ENCODE measurements at regions not wholly inside any gene's neighbourhood (a gene's known extent, or its start where the extent isn't known, plus 50 kb on each side); places are given as distances from the start of the nearest gene placed in this dataset.

- H3K27me3 ChIP-seq (replicated peaks): no peaks in the 10 kb centered on the region
- H3K27ac ChIP-seq: no peak overlapping the region
- no peaks in the 10 kb centered on the region for H3K36me3 ChIP-seq
- DNase-seq (ENCODE audit: low read depth in 1 of 2, low spot score in 2 of 2): no peak
- peaks cover 15% of the 10 kb centered on the region for H3K9me3 ChIP-seq (replicated peaks)
- no peaks in the 10 kb centered on the region for H3K4me1 ChIP-seq (replicated peaks)
- no peak overlapping the region for H3K4me3 ChIP-seq
Observed at GRCh38 chr2:3968736-3969135, 265.4 kb downstream of the DCDC2C start.

GRCh38 chr2:3970791-3971651 is 267.6 kb downstream of the DCDC2C start:
- H3K9me3 ChIP-seq (replicated peaks): peaks cover 14% of the 10 kb centered on the region
- no peak for DNase-seq (ENCODE audit: low read depth in 1 of 2, low spot score in 2 of 2)
- H3K27me3 ChIP-seq (replicated peaks): no peaks in the 10 kb centered on the region
- H3K27ac ChIP-seq: no peak overlapping the region
- no peaks in the 10 kb centered on the region for H3K4me1 ChIP-seq (replicated peaks)
- no peak overlapping the region for H3K4me3 ChIP-seq
- no peaks in the 10 kb centered on the region for H3K36me3 ChIP-seq

- peaks cover 13% of the 10 kb centered on the region for H3K9me3 ChIP-seq (replicated peaks)
- no peaks in the 10 kb centered on the region for H3K27me3 ChIP-seq (replicated peaks)
- H3K4me3 ChIP-seq: no peak overlapping the region
- H3K36me3 ChIP-seq: no peaks in the 10 kb centered on the region
- no peak for DNase-seq (ENCODE audit: low read depth in 1 of 2, low spot score in 2 of 2)
- no peak overlapping the region for H3K27ac ChIP-seq
- H3K4me1 ChIP-seq (replicated peaks): no peaks in the 10 kb centered on the region
Observed at GRCh38 chr2:3971652-3972192, 268.3 kb downstream of the DCDC2C start.

- H3K4me1 ChIP-seq (replicated peaks): no peaks in the 10 kb centered on the region
- no peak overlapping the region for H3K4me3 ChIP-seq
- H3K9me3 ChIP-seq (replicated peaks): peaks cover 13% of the 10 kb centered on the region
- peak in 1 of 2 experiments; percentile 21 for DNase-seq (ENCODE audit: low read depth in 1 of 2, low spot score in 2 of 2)
- no peaks in the 10 kb centered on the region for H3K27me3 ChIP-seq (replicated peaks)
- H3K36me3 ChIP-seq: no peaks in the 10 kb centered on the region
- H3K27ac ChIP-seq: no peak overlapping the region
Observed at GRCh38 chr2:3972377-3972776, 269.0 kb downstream of the DCDC2C start.

DNA sequence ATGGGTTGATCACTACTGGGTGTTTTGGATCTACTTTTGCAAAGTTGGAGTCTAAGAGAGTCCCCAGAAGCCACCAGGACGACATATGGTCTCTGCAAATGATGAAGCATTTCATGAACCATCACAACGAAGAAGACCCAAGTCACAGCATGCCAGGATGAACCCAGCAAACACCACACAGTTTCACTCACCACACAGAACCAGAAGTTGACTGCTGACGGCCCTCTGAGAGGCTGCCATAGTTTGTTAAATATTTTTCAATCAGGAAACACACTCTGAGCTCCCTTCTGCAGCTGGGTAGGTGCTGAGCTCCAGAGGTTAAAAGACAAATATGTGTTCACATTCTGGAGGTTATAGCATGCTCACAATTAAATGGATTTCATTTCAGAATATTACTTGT is 271.4 kb downstream of the DCDC2C start:
- Histone ChIP-seq H3K27ac (no peak overlapping the region), H3K27me3 (replicated peaks) (no peaks in the 10 kb centered on the region), H3K4me1 (replicated peaks) (no peaks in the 10 kb centered on the region), H3K4me3 (no peak overlapping the region), H3K36me3 (no peaks in the 10 kb centered on the region), H3K9me3 (replicated peaks) (peaks cover 17% of the 10 kb centered on the region)
- no peak for DNase-seq (ENCODE audit: low read depth in 1 of 2, low spot score in 2 of 2)

GRCh38 chr2:3981446-3981987 is 278.1 kb downstream of the DCDC2C start:
- Histone ChIP-seq H3K27me3 (replicated peaks) (no peaks in the 10 kb centered on the region), H3K27ac (no peak overlapping the region), H3K4me3 (no peak overlapping the region), H3K9me3 (replicated peaks) (peaks cover 11% of the 10 kb centered on the region; the same call in 1 of the 2 replicates), H3K36me3 (no peaks in the 10 kb centered on the region), H3K4me1 (replicated peaks) (no peaks in the 10 kb centered on the region)
- DNase-seq (ENCODE audit: low read depth in 1 of 2, low spot score in 2 of 2): no peak

DNA sequence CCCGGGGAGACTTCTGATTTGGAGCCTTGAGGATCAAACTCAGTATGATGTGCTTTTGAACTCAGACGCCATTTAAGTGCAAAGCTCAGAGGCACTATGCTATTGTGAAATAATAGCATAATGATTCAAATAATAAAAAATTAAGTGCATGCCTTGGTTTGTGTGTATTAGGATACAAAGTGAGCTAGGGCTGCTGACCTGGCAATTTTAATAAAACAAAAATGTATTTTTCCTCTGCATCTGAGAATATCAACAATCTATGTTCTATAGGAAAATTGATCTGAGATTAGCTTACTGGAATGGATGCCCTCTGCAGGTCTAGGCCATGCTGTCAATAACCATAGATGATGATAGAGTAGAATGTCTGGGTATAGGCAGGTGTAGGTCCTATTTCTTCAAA is 278.8 kb downstream of the DCDC2C start:
- Histone ChIP-seq H3K27me3 (replicated peaks) (no peaks in the 10 kb centered on the region), H3K9me3 (replicated peaks) (peaks cover 11% of the 10 kb centered on the region; the same call in 1 of the 2 replicates), H3K4me1 (replicated peaks) (no peaks in the 10 kb centered on the region), H3K4me3 (no peak overlapping the region), H3K27ac (no peak overlapping the region), H3K36me3 (no peaks in the 10 kb centered on the region)
- DNase-seq (ENCODE audit: low read depth in 1 of 2, low spot score in 2 of 2): no peak

- H3K27ac ChIP-seq: no peak overlapping the region
- no peaks in the 10 kb centered on the region for H3K4me1 ChIP-seq (replicated peaks)
- H3K4me3 ChIP-seq: no peak overlapping the region
- H3K36me3 ChIP-seq: no peaks in the 10 kb centered on the region
- 0 out of 2 replicates have a peak, but pooled peaks cover 7% of the 10 kb centered on the region for H3K9me3 ChIP-seq (replicated peaks)
- no peaks in the 10 kb centered on the region for H3K27me3 ChIP-seq (replicated peaks)
- DNase-seq (ENCODE audit: low read depth in 1 of 2, low spot score in 2 of 2): no peak
Observed at GRCh38 chr2:3986063-3986462, 282.7 kb downstream of the DCDC2C start.

DNA sequence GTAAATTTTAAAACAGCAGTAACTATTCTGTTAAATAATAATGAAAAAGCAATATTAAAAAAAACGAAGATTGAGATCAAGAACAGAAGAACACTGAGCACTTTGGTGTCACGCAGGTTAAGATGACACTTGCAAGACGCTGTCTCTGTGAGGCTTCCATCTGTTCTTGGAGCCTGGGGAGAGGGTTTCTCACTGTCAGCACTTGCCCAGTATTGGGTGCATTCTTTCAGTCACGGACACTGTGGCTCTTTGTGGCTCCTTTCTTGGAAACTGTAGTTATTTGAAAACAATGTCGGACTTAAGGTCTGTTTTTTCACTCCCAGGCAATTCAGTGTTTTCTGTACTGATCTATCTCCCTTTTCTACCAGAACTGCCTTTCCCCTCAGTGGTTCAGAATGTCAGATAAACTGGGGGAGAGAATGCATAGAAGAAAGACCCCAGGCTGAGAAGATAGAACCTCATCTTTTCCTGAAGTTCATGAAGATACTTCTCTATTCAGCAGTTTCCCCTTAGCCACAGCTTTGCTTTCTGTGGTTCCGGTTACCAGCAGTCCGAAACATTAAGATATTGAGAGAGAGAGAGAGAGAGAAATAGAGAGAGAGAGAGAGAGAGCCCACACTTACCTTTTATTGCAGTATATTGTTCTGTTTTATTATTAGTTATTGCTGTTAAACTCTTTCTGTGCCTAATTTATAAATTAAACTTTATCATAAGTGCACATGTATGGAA is 283.3 kb downstream of the DCDC2C start:
- Histone ChIP-seq H3K4me1 (replicated peaks) (no peaks in the 10 kb centered on the region), H3K36me3 (no peaks in the 10 kb centered on the region), H3K9me3 (replicated peaks) (0 out of 2 replicates have a peak, but pooled peaks cover 7% of the 10 kb centered on the region), H3K4me3 (no peak overlapping the region), H3K27me3 (replicated peaks) (no peaks in the 10 kb centered on the region), H3K27ac (no peak overlapping the region)
- no peak for DNase-seq (ENCODE audit: low read depth in 1 of 2, low spot score in 2 of 2)

- Histone ChIP-seq H3K4me1 (replicated peaks) (no peaks in the 10 kb centered on the region), H3K27ac (no peak overlapping the region), H3K36me3 (no peaks in the 10 kb centered on the region), H3K9me3 (replicated peaks) (peaks cover 9% of the 10 kb centered on the region; the same call in 1 of the 2 replicates), H3K27me3 (replicated peaks) (no peaks in the 10 kb centered on the region), H3K4me3 (no peak overlapping the region)
- DNase-seq (ENCODE audit: low read depth in 1 of 2, low spot score in 2 of 2): no peak
Observed at GRCh38 chr2:4002841-4003403, 299.5 kb downstream of the DCDC2C start.

- peaks cover 6% of the 10 kb centered on the region for H3K9me3 ChIP-seq (replicated peaks)
- H3K27ac ChIP-seq: no peak overlapping the region
- no peaks in the 10 kb centered on the region for H3K27me3 ChIP-seq (replicated peaks)
- no peak for DNase-seq (ENCODE audit: low read depth in 1 of 2, low spot score in 2 of 2)
- H3K36me3 ChIP-seq: no peaks in the 10 kb centered on the region
- H3K4me3 ChIP-seq: no peak overlapping the region
- no peaks in the 10 kb centered on the region for H3K4me1 ChIP-seq (replicated peaks)
Observed at GRCh38 chr2:4012197-4012596, 308.8 kb downstream of the DCDC2C start.

DNA sequence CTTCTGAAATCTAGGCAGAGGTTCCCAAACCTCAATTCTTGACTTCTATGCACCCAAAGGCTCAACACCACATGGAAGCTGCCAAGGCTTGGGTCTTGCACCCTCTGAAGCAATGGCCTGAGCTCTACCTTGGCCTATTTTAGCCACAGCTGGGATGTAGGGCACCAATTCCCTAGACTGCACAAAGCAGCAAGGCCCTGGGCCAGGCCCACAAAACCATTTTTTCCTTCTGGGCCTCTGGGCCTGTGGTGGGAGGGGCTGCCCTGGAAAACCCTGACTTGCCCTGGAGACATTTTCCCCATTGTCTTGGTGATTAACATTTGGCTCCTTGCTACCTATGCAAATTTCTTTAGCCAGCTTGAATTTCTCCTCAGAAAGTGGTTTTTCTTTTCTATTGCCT is 315.2 kb downstream of the DCDC2C start:
- peaks cover 4% of the 10 kb centered on the region for H3K9me3 ChIP-seq (replicated peaks)
- H3K36me3 ChIP-seq: no peaks in the 10 kb centered on the region
- no peak for DNase-seq (ENCODE audit: low read depth in 1 of 2, low spot score in 2 of 2)
- no peaks in the 10 kb centered on the region for H3K4me1 ChIP-seq (replicated peaks)
- H3K4me3 ChIP-seq: no peak overlapping the region
- H3K27me3 ChIP-seq (replicated peaks): no peaks in the 10 kb centered on the region
- H3K27ac ChIP-seq: no peak overlapping the region

DNA sequence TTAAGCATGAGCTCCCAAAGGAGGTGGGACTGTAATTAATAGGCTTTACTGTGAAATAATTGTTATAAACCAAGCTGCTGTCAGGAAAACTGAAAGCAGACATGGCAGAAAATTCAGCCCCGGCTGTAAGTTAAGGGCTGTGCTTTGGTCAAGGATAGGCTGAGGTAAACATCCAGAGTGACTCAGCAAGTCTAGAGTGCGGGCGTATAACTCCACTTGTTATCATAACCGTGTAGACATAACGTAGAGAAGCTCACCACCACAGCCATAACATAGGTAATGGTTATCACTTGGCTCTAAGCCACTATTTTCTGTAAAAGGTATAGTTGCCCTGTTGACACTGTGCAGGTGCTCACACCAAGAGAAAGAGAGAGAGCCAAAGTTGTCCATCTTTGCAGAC is 316.8 kb downstream of the DCDC2C start:
- no peak overlapping the region for H3K27ac ChIP-seq
- no peaks in the 10 kb centered on the region for H3K36me3 ChIP-seq
- no peaks in the 10 kb centered on the region for H3K4me1 ChIP-seq (replicated peaks)
- H3K27me3 ChIP-seq (replicated peaks): no peaks in the 10 kb centered on the region
- no peak overlapping the region for H3K4me3 ChIP-seq
- peaks cover 4% of the 10 kb centered on the region for H3K9me3 ChIP-seq (replicated peaks)
- DNase-seq (ENCODE audit: low read depth in 1 of 2, low spot score in 2 of 2): no peak

Measured in SJSA1 (cell line).